22Rv1 (cell line): ENCODE measurements at regions not wholly inside any gene's neighbourhood (a gene's known extent, or its start where the extent isn't known, plus 50 kb on each side); places are given as distances from the start of the nearest gene placed in this dataset.
"Not testable (repeated sequence)": the region's sequence is repeated elsewhere in the genome, so short reads cannot be mapped to it uniquely, and the experiment has no call there.

Experiments
- CTCF ChIP-seq: fragments of 450-650 bp; IDR thresholded peaks from 2 replicates; pipeline ENCODE4 v1.5.1; 2017; ENCODE audit warnings: mild to moderate bottlenecking
- ZFX ChIP-seq: fragments of 450-650 bp; IDR thresholded peaks from 2 replicates; pipeline ENCODE4 v1.6.1; 2017; ENCODE audit warnings: antibody characterized with exemption, borderline replicate concordance

DNA sequence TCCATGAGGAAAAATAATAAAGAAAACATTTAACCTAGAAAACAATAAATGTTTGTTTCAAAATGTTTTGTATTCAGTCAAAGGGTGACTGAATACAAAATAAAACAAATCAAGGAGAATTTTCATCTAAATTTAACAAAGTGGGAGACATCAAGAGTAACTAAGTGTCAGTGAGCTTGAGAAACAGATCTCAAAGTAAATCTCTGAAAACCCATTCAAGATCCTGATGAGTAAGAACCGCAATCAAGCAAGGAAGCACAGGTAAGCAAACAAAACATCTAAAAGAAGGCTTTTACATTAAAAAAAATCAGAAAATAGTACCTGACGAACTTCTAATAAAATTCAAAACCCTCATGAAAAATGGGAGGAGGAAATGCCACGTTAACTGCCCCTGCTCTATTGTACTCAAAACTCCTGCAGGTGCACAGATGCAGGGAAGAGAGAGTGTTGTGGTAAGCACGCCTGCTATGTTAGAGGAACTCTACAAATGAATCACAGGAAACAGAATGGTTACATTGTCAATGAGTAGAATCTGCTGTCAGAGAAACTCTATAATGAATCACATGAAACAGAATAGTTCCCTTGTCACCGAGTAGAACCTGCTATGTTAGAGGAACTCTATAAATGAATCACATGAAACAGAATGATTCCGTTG lies 309.6 kb upstream of the FRG1 start:
- TF ChIP-seq CTCF, ZFX: not testable (repeated sequence)
